K562 (cell line): ENCODE measurements at regions not wholly inside any gene's neighbourhood (a gene's known extent, or its start where the extent isn't known, plus 50 kb on each side); places are given as distances from the start of the nearest gene placed in this dataset.

Experiments
- ATAC-seq: fragments of 200-7000 bp; cut with Tn5 transposase; 3 replicates; pipeline ENCODE4 v1.9.1; 2020; ENCODE audit warnings: moderate library complexity
- BruUV-seq: library from RNA; stranded (reverse); fragments of 400-500 nt; replicated peaks from 2 replicates; lab custom pipeline; 2021; lab: Mats Ljungman, UMichigan
- CTCF ChIA-PET: fragments of 300-600 bp; formaldehyde crosslinking; extraction: SDS; loops from one replicate; lab custom pipeline; 2021; ENCODE audit warnings: low intra/inter-chr PET ratio; lab: Yijun Ruan, JAX
- POLR2A ChIA-PET: fragments of 300-600, 350-650 bp; sonication (Branson Sonifier 250); formaldehyde crosslinking; extraction: SDS; loops from one replicate; lab custom pipeline; 2021; ENCODE audit warnings: antibody characterized with exemption, inconsistent platforms; lab: Yijun Ruan, JAX
- DNase-seq, 4 experiments: peaks; one replicate each; pipeline versions ENCODE4 v3.0.0 to v3.0.0-alpha.2; 2011 to 2018; ENCODE audit warnings: low spot score in 3 of 4, mixed read lengths in 3 of 4; ENCODE audit errors: extremely low read depth in 1 of 4
- FAIRE-seq: peaks from 2 replicates; lab custom pipeline; 2011; peaks lifted over from hg19 to GRCh38; lab: Jason Lieb, UNC
- H2AFZ ChIP-seq: 2 replicates; pipeline ENCODE4 v1.6.0; 2011; ENCODE audit warnings: low read depth, low read length, control low read depth, inconsistent platforms
- H3K27ac ChIP-seq: fragments of 200-600 bp; 3 replicates; pipeline ENCODE4 v1.8.0; 2011; ENCODE audit warnings: low read depth, mild to moderate bottlenecking, control low read depth, inconsistent platforms, low read length, moderate library complexity, mixed read lengths; ENCODE audit errors: extremely low read depth
- H3K27me3 ChIP-seq, 2 experiments: fragments of 300-600 bp in 1 of 2; 2 replicates in 1 of 2; 3 replicates in 1 of 2; pipeline versions ENCODE4 v1.6.0 to v1.8.0; 2011; ENCODE audit warnings: inconsistent platforms in 2 of 2, low read length in 2 of 2, mild to moderate bottlenecking in 1 of 2, mixed read lengths in 1 of 2, moderate library complexity in 1 of 2; ENCODE audit not compliant: control insufficient read depth in 2 of 2, insufficient read depth in 2 of 2
- H3K36me3 ChIP-seq: fragments of 300-600 bp; 3 replicates; pipeline ENCODE4 v1.8.0; 2011; ENCODE audit warnings: mild to moderate bottlenecking, low read length, inconsistent platforms; ENCODE audit not compliant: control insufficient read depth, insufficient read depth
- H3K4me1 ChIP-seq, 2 experiments: fragments of 200-600 bp in 1 of 2; replicated peaks in 1 of 2; 2 replicates in 1 of 2; 3 replicates in 1 of 2; pipeline versions ENCODE4 v1.5.1 to v1.8.0; 2011; ENCODE audit warnings: inconsistent platforms in 2 of 2, low read length in 2 of 2, mild to moderate bottlenecking in 1 of 2, mixed read lengths in 1 of 2, moderate library complexity in 1 of 2; ENCODE audit not compliant: control insufficient read depth in 2 of 2, insufficient read depth in 2 of 2
- H3K4me2 ChIP-seq: 2 replicates; pipeline ENCODE4 v1.6.1; 2011; ENCODE audit warnings: low read length, control low read depth, inconsistent platforms, mixed read lengths; ENCODE audit not compliant: insufficient read depth
- H3K4me3 ChIP-seq: fragments of 200-600 bp; sonication (generic), shearing (Covaris generic); 2 replicates; pipeline ENCODE4 v1.5.1; 2016; ENCODE audit warnings: control low read depth, inconsistent platforms
- H3K79me2 ChIP-seq: fragments of 200-600 bp; 3 replicates; pipeline ENCODE4 v1.8.0; 2011; ENCODE audit warnings: low read length, inconsistent platforms; ENCODE audit not compliant: control insufficient read depth, insufficient read depth
- H3K9ac ChIP-seq, 2 experiments: 2 replicates each; pipeline versions ENCODE4 v1.6.0 to v1.6.1; 2011; ENCODE audit warnings: low read depth in 2 of 2, low read length in 2 of 2, control low read depth in 1 of 2, inconsistent platforms in 1 of 2, mild to moderate bottlenecking in 1 of 2, mixed read lengths in 1 of 2; ENCODE audit not compliant: insufficient read depth in 1 of 2
- H3K9me1 ChIP-seq: one replicate; pipeline ENCODE4 v1.6.0; 2011; ENCODE audit warnings: inconsistent platforms, mild to moderate bottlenecking, low read length, moderate library complexity; ENCODE audit not compliant: control insufficient read depth, insufficient read depth
- H3K9me3 ChIP-seq: replicated peaks from 2 replicates; pipeline ENCODE4 v1.5.1; 2011; ENCODE audit warnings: low read depth, low read length, inconsistent platforms; ENCODE audit not compliant: control insufficient read depth, insufficient read depth
- H4K20me1 ChIP-seq: replicated peaks from 2 replicates; pipeline ENCODE4 v1.6.1; 2011; ENCODE audit warnings: low read length, inconsistent platforms, mixed read lengths; ENCODE audit not compliant: control insufficient read depth, insufficient read depth
- MBD2 ChIP-seq: sonication (generic); IDR thresholded peaks from 2 replicates; pipeline ENCODE4 v1.6.1; 2016; ENCODE audit warnings: low read depth, borderline replicate concordance
- MTA2 ChIP-seq: fragments of 450-650 bp; IDR thresholded peaks from 2 replicates; pipeline ENCODE4 v1.6.1; 2016; ENCODE audit warnings: low read depth
- TFAM ChIP-seq: fragments of 250-450 bp; sonication (Bioruptor Pico); conservative IDR thresholded peaks from 2 replicates; pipeline ENCODE4 v1.5.0; 2021; ENCODE audit warnings: mild to moderate bottlenecking, moderate library complexity
- ZNF212 ChIP-seq: fragments of 450-650 bp; formaldehyde crosslinking; IDR thresholded peaks from 2 replicates; pipeline ENCODE4 v1.4.0; 2020; ENCODE audit warnings: mild to moderate bottlenecking
- ZNF445 ChIP-seq: fragments of 250-450 bp; sonication (Bioruptor Pico); IDR thresholded peaks from 2 replicates; pipeline ENCODE4 v1.4.0; 2020; ENCODE audit warnings: low read depth, mild to moderate bottlenecking, moderate library complexity
- ZNF449 ChIP-seq: fragments of 250-450 bp; sonication (Bioruptor Pico); IDR thresholded peaks from 2 replicates; pipeline ENCODE4 v1.8.0; 2022; ENCODE audit warnings: moderate library complexity, mild to moderate bottlenecking, inconsistent platforms
- WGBS: fragments of 100-300 bp; shearing (Covaris generic); methylation state at CpG from one replicate; pipeline ENCODE4 v1.1.6; 2016; ENCODE audit warnings: low coverage, mixed read lengths; ENCODE audit not compliant: insufficient coverage; ENCODE audit errors: missing lambda C conversion rate; 5-methylcytosine and 5-hydroxymethylcytosine counted together
- in situ Hi-C: fragments of 300-500 bp; cut with MboI; formaldehyde crosslinking; loops from 4 replicates; pipeline ENCODE4 v1.15.0; 2018; ENCODE audit warnings: inconsistent platforms, mixed read lengths
- intact Hi-C: fragments of 100-400 bp; cut with micrococcal nuclease; formaldehyde crosslinking; loops from 2 replicates; pipeline ENCODE4 v1.14.2; 2022

GRCh38 chr2:172283476-172283875 is 143.9 kb upstream of the ITGA6 start:
- ChIA-PET CTCF (interaction anchor here (1.2 kb wide), 1 partner anchor 202 kb away, joined by 4 read pairs; no protein-coding TSS in a partner anchor), POLR2A (no interaction called here)
- Histone ChIP-seq H3K4me3 (no peak overlapping the region), H3K4me1 (no peaks in the 10 kb centered on the region), H3K9me3 (no peaks in the 10 kb centered on the region), H3K27ac (no peak overlapping the region), H3K4me2 (no peak overlapping the region), H4K20me1 (no peaks in the 10 kb centered on the region), H3K36me3 (no peaks in the 10 kb centered on the region), H3K9ac (no peak overlapping the region), H2AFZ (no peak overlapping the region), H3K79me2 (no peaks in the 10 kb centered on the region), H3K27me3 (peaks cover 2 to 22% of the 10 kb centered on the region in 2 experiments; a peak in 2 of 5 replicates), H3K9me1 (no peaks in the 10 kb centered on the region)
- intact Hi-C loops: loop anchor here (10.0 kb wide), 1 partner anchor 181 kb away; no protein-coding TSS in a partner anchor
- DNase-seq (no peak), FAIRE-seq (no peak), ATAC-seq (no peak)
- WGBS: under 1% methylated on average over 5 of the region's 5 CpGs
- in situ Hi-C loops: no loop called here
- BruUV-seq: no TSS peak
- TF ChIP-seq TFAM (CRISPR knock-in tag) (no peak), MTA2 (no peak), MBD2 (no peak), ZNF445 (CRISPR knock-in tag) (no peak), ZNF212 (CRISPR knock-in tag) (no peak), ZNF449 (CRISPR knock-in tag) (no peak)
